HUES6 (cell line): ENCODE measurements at regions not wholly inside any gene's neighbourhood (a gene's known extent, or its start where the extent isn't known, plus 50 kb on each side); places are given as distances from the start of the nearest gene placed in this dataset.

Experiments
- H3K27ac ChIP-seq: 2 replicates; pipeline ENCODE4 v1.7.0; 2013; ENCODE audit warnings: low read depth, mild to moderate bottlenecking, low read length, inconsistent platforms
- H3K27me3 ChIP-seq: 2 replicates; pipeline ENCODE4 v1.6.1; 2013; ENCODE audit warnings: low read length; ENCODE audit not compliant: control insufficient read depth, insufficient read depth
- H3K36me3 ChIP-seq: 2 replicates; pipeline ENCODE4 v1.6.1; 2013; ENCODE audit warnings: low read length; ENCODE audit not compliant: control insufficient read depth, insufficient read depth
- H3K4me1 ChIP-seq: 2 replicates; pipeline ENCODE4 v1.6.1; 2013; ENCODE audit warnings: low read length; ENCODE audit not compliant: control insufficient read depth, insufficient read depth
- H3K4me3 ChIP-seq: 2 replicates; pipeline ENCODE4 v1.5.1; 2013; ENCODE audit warnings: low read depth, low read length
- H3K9ac ChIP-seq: one replicate; pipeline ENCODE4 v1.6.1; 2013; ENCODE audit warnings: mild to moderate bottlenecking, low read length
- H3K9me3 ChIP-seq: 2 replicates; pipeline ENCODE4 v1.6.1; 2013; ENCODE audit warnings: low read depth, low read length; ENCODE audit not compliant: control insufficient read depth, insufficient read depth

GRCh38 chr18:71597219-71597618 lies 946.9 kb downstream of the CBLN2 start:
- H3K4me3 ChIP-seq = no peak overlapping the region
- no peaks in the 10 kb centered on the region for H3K27me3 ChIP-seq
- no peak overlapping the region for H3K27ac ChIP-seq
- no peaks in the 10 kb centered on the region for H3K36me3 ChIP-seq
- H3K9me3 ChIP-seq = no peaks in the 10 kb centered on the region
- H3K9ac ChIP-seq = no peak overlapping the region
- H3K4me1 ChIP-seq = no peaks in the 10 kb centered on the region

GRCh38 chr18:71583252-71583651 lies 960.9 kb downstream of the CBLN2 start:
- H3K9ac ChIP-seq = no peak overlapping the region
- no peaks in the 10 kb centered on the region; the same call in 1 of the 2 replicates for H3K27me3 ChIP-seq
- H3K27ac ChIP-seq = no peak overlapping the region
- no peak overlapping the region for H3K4me3 ChIP-seq
- H3K4me1 ChIP-seq = no peaks in the 10 kb centered on the region
- peaks cover 4% of the 10 kb centered on the region; the same call in 1 of the 2 replicates for H3K9me3 ChIP-seq
- no peaks in the 10 kb centered on the region for H3K36me3 ChIP-seq

- Histone ChIP-seq H3K36me3 (no peaks in the 10 kb centered on the region), H3K4me1 (no peaks in the 10 kb centered on the region), H3K27me3 (no peaks in the 10 kb centered on the region), H3K9ac (no peak overlapping the region), H3K4me3 (no peak overlapping the region), H3K27ac (no peak overlapping the region), H3K9me3 (peaks cover 11% of the 10 kb centered on the region; the same call in 1 of the 2 replicates)
These were observed 989.5 kb downstream of the CBLN2 start for GRCh38 chr18:71554686-71555085.

GRCh38 chr18:71541643-71542042 lies 1002.5 kb downstream of the CBLN2 start:
- Histone ChIP-seq H3K9ac (no peak overlapping the region), H3K4me3 (no peak overlapping the region), H3K27ac (no peak overlapping the region), H3K9me3 (peaks cover 7% of the 10 kb centered on the region; the same call in 1 of the 2 replicates), H3K27me3 (no peaks in the 10 kb centered on the region), H3K4me1 (no peaks in the 10 kb centered on the region), H3K36me3 (no peaks in the 10 kb centered on the region)

GRCh38 chr18:71529703-71530303 lies 1014.3 kb downstream of the CBLN2 start:
- Histone ChIP-seq H3K9me3 (no peaks in the 10 kb centered on the region), H3K36me3 (no peaks in the 10 kb centered on the region), H3K4me1 (no peaks in the 10 kb centered on the region), H3K27me3 (no peaks in the 10 kb centered on the region), H3K27ac (no peak overlapping the region), H3K4me3 (no peak overlapping the region), H3K9ac (no peak overlapping the region)

- H3K36me3 ChIP-seq = no peaks in the 10 kb centered on the region
- H3K27ac ChIP-seq = no peak overlapping the region
- no peaks in the 10 kb centered on the region for H3K27me3 ChIP-seq
- no peaks in the 10 kb centered on the region for H3K4me1 ChIP-seq
- H3K9me3 ChIP-seq = no peaks in the 10 kb centered on the region
- H3K4me3 ChIP-seq = no peak overlapping the region
- no peak overlapping the region for H3K9ac ChIP-seq
These were observed 1020.4 kb downstream of the CBLN2 start for GRCh38 chr18:71523483-71524435.

GRCh38 chr18:71505526-71505925 lies 1038.6 kb downstream of the CBLN2 start:
- H3K4me3 ChIP-seq = no peak overlapping the region
- H3K27ac ChIP-seq = no peak overlapping the region
- no peaks in the 10 kb centered on the region for H3K36me3 ChIP-seq
- H3K9ac ChIP-seq = no peak overlapping the region
- no peaks in the 10 kb centered on the region for H3K4me1 ChIP-seq
- H3K27me3 ChIP-seq = no peaks in the 10 kb centered on the region
- peaks cover 3% of the 10 kb centered on the region; the same call in 1 of the 2 replicates for H3K9me3 ChIP-seq

- Histone ChIP-seq H3K4me1 (no peaks in the 10 kb centered on the region), H3K9ac (no peak overlapping the region), H3K9me3 (no peaks in the 10 kb centered on the region; the same call in 1 of the 2 replicates), H3K27me3 (no peaks in the 10 kb centered on the region), H3K27ac (no peak overlapping the region), H3K4me3 (no peak overlapping the region), H3K36me3 (no peaks in the 10 kb centered on the region)
These were observed 1040.9 kb downstream of the CBLN2 start for GRCh38 chr18:71503222-71503621.

- Histone ChIP-seq H3K4me3 (no peak overlapping the region), H3K9ac (no peak overlapping the region), H3K36me3 (no peaks in the 10 kb centered on the region), H3K27ac (no peak overlapping the region), H3K9me3 (peaks cover 3% of the 10 kb centered on the region; the same call in 1 of the 2 replicates), H3K27me3 (no peaks in the 10 kb centered on the region), H3K4me1 (no peaks in the 10 kb centered on the region)
These were observed 1058.5 kb downstream of the CBLN2 start for GRCh38 chr18:71485611-71486010.

GRCh38 chr18:71471963-71472725 lies 1072.0 kb downstream of the CBLN2 start:
- Histone ChIP-seq H3K36me3 (no peaks in the 10 kb centered on the region), H3K4me1 (no peaks in the 10 kb centered on the region), H3K27me3 (no peaks in the 10 kb centered on the region), H3K9me3 (no peaks in the 10 kb centered on the region), H3K4me3 (no peak overlapping the region), H3K9ac (no peak overlapping the region), H3K27ac (no peak overlapping the region)
